ENCODE measurements at regions not wholly inside any gene's neighbourhood (a gene's known extent, or its start where the extent isn't known, plus 50 kb on each side); places are given as distances from the start of the nearest gene placed in this dataset.

DNA sequence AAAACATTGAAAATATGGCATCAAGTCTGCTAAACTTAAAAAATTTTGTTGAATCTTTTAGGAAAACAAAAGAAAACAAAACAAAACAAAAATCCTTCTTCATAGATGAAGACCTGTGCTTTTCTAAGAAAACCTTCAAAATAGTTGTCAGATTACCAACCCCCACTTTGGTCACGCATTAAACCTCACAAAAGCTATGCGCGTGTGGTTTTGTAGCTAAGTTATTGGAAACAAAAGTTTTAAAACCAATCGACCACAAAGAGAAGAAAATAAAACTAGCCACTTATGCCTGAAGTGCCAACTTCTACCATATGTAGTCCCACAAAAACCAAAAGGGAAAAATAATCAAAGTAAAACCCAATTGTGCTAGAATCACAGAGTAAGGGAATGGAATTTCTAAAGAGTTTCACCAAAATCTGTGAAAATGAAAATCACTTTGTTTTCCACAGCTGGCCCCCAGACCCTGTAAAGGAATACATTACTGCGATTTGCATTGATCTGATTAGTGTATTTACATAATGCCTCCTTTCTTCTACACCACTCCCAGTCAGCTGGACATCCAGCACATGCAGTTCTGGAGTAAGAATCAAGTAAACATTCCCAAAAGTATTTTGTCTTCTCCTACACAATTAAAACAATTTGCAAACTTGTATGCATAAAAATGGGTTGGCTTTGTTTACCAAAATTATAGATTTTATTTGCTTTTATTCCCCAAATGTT, 330.1 kb upstream of the DKK2 start:
- H3K4me3 ChIP-seq: no peak overlapping the region
- no peak for DNase-seq (ENCODE audit: low read depth, low spot score)
- WGBS (ENCODE audit: insufficient coverage, insufficient replicate concordance, low lambda C conversion rate, missing lambda C conversion rate): 41% methylated on average over 5 of the region's 5 CpGs
- no peaks in the 10 kb centered on the region for H3K9me3 ChIP-seq (replicated peaks; ENCODE audit: control insufficient read depth, insufficient read depth, low read length)
- SMC1A ChIA-PET (ENCODE audit: uncharacterized antibody, unreplicated experiment): no interaction called here
- CTCF ChIA-PET: no interaction called here
- no peak overlapping the region for H2AFZ ChIP-seq (ENCODE audit: control insufficient read depth, low read depth, low read length)
- no peak for FAIRE-seq
- TF ChIP-seq NR2C2 (IDR thresholded peaks at IDR 0.05; ENCODE audit: borderline replicate concordance, control insufficient read depth, insufficient read length, low read depth) (no peak), ELK1 (IDR thresholded peaks at IDR 0.05; ENCODE audit: low read depth, low read length) (no peak), BCL3 (IDR thresholded peaks at IDR 0.05; ENCODE audit: borderline replicate concordance, insufficient read depth, low read depth, low read length, poor library complexity, severe bottlenecking) (no peak), ZNF274 (IDR thresholded peaks at IDR 0.05; ENCODE audit: insufficient read depth, insufficient read length) (no peak), ZSCAN29 (IDR thresholded peaks at IDR 0.05) (no peak), GABPA (IDR thresholded peaks at IDR 0.05; ENCODE audit: low read depth) (no peak), SIX5 (IDR thresholded peaks at IDR 0.05; ENCODE audit: low read depth, low read length, severe bottlenecking) (no peak), TBL1XR1 (IDR thresholded peaks at IDR 0.05; ENCODE audit: low read depth, low read length) (no peak), ZBTB11 (CRISPR knock-in tag; IDR thresholded peaks at IDR 0.05) (no peak), TCF7 (IDR thresholded peaks at IDR 0.05; ENCODE audit: borderline replicate concordance) (no peak), ZNF384 (IDR thresholded peaks at IDR 0.05; ENCODE audit: borderline replicate concordance, low read depth, low read length) (no peak), CHD1 (IDR thresholded peaks at IDR 0.05; ENCODE audit: low read depth, low read length) (no peak), SMAD1 (IDR thresholded peaks at IDR 0.05; ENCODE audit: low read depth, partially characterized antibody) (no peak)
- TF ChIP-seq, protein P1, sequence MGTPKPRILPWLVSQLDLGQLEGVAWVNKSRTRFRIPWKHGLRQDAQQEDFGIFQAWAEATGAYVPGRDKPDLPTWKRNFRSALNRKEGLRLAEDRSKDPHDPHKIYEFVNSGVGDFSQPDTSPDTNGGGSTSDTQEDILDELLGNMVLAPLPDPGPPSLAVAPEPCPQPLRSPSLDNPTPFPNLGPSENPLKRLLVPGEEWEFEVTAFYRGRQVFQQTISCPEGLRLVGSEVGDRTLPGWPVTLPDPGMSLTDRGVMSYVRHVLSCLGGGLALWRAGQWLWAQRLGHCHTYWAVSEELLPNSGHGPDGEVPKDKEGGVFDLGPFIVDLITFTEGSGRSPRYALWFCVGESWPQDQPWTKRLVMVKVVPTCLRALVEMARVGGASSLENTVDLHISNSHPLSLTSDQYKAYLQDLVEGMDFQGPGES (IDR thresholded peaks at IDR 0.05): no peak
- RAD21 ChIA-PET (ENCODE audit: unreplicated experiment): no interaction called here
- H4K20me1 ChIP-seq (ENCODE audit: control insufficient read depth, insufficient read depth): no peaks in the 10 kb centered on the region
- H3K4me2 ChIP-seq (ENCODE audit: control insufficient read depth, insufficient read depth): no peak overlapping the region
- intact Hi-C loops (cut with micrococcal nuclease; ENCODE audit: unreplicated experiment): no loop called here
- ATAC-seq: no peak
- no peaks in the 10 kb centered on the region for H3K4me1 ChIP-seq (ENCODE audit: control insufficient read depth, insufficient read depth, low read length)
- no peaks in the 10 kb centered on the region for H3K27me3 ChIP-seq (replicated peaks in 1 of 2; ENCODE audit: control insufficient read depth in 2 of 2, insufficient read depth in 2 of 2, low read length in 1 of 2)
- no peaks in the 10 kb centered on the region for H3K36me3 ChIP-seq (ENCODE audit: control insufficient read depth in 2 of 2, insufficient read depth in 2 of 2, low read length in 1 of 2)
- BruUV-seq (replicated peaks): no TSS peak
- H3K79me2 ChIP-seq (ENCODE audit: control insufficient read depth, insufficient read depth, low read length): no peaks in the 10 kb centered on the region
- POLR2A ChIA-PET: no interaction called here
- in situ Hi-C loops (cut with MboI): no loop called here
- no peak overlapping the region for H3K27ac ChIP-seq (ENCODE audit: control insufficient read depth, insufficient read depth)
- no peak overlapping the region for H3K9ac ChIP-seq (ENCODE audit: control insufficient read depth, insufficient read depth, low read length)
